WTC11 (cell line): ENCODE measurements at regions not wholly inside any gene's neighbourhood (a gene's known extent, or its start where the extent isn't known, plus 50 kb on each side); places are given as distances from the start of the nearest gene placed in this dataset.
A peak's percentile ranks its signal among the peaks of the same experiment; 100 is the strongest.

Experiments
- ATAC-seq: fragments of 200-7000 bp; cut with Tn5 transposase; 2 replicates; pipeline ENCODE4 v1.10.0; 2021; ENCODE audit warnings: mild to moderate bottlenecking, moderate library complexity
- CTCF ChIA-PET: fragments of 300-600 bp; sonication (Branson Sonifier 250); formaldehyde crosslinking; loops from one replicate; lab custom pipeline; 2021; ENCODE audit warnings: antibody characterized with exemption; lab: Charles Lee
- POLR2A ChIA-PET: fragments of 350-600 bp; sonication (Branson Sonifier 250); formaldehyde crosslinking; loops from one replicate; lab custom pipeline; 2021; ENCODE audit warnings: antibody characterized with exemption; lab: Charles Lee
- DNase-seq: peaks from one replicate; pipeline ENCODE4 v3.0.0; 2021; ENCODE audit warnings: low spot score
- H3K27ac Mint-ChIP-seq: 2 replicates; pipeline ENCODE4 v1.8.0; 2021; ENCODE audit warnings: mixed read lengths
- H3K27me3 Mint-ChIP-seq: 2 replicates; pipeline ENCODE4 v1.8.0; 2021; ENCODE audit warnings: low read depth, mild to moderate bottlenecking, moderate library complexity, mixed read lengths
- H3K36me3 Mint-ChIP-seq: 2 replicates; pipeline ENCODE4 v1.8.0; 2021; ENCODE audit warnings: mixed read lengths
- H3K4me1 Mint-ChIP-seq: 2 replicates; pipeline ENCODE4 v1.8.0; 2022; ENCODE audit warnings: mixed read lengths
- H3K4me3 Mint-ChIP-seq: 2 replicates; pipeline ENCODE4 v1.8.0; 2021; ENCODE audit warnings: mild to moderate bottlenecking, moderate library complexity, mixed read lengths
- H3K9me3 Mint-ChIP-seq: 2 replicates; pipeline ENCODE4 v1.8.0; 2021; ENCODE audit warnings: mixed read lengths
- FOXK1 ChIP-seq: sonication (generic); formaldehyde crosslinking; IDR thresholded peaks from 2 replicates; pipeline ENCODE4 v1.8.0; 2022; ENCODE audit warnings: mild to moderate bottlenecking, moderate library complexity, missing genetic modification reagents
- HMGA2 ChIP-seq: fragments of 250-450 bp; sonication (Bioruptor Pico); IDR thresholded peaks from 2 replicates; pipeline ENCODE4 v1.4.0; 2021; ENCODE audit warnings: mild to moderate bottlenecking, moderate library complexity
- JUN ChIP-seq: sonication (generic); formaldehyde crosslinking; IDR thresholded peaks from 2 replicates; pipeline ENCODE4 v1.8.0; 2023; ENCODE audit warnings: mild to moderate bottlenecking, missing genetic modification reagents
- MXD4 ChIP-seq: fragments of 250-450 bp; sonication (Bioruptor Pico); IDR thresholded peaks from 2 replicates; pipeline ENCODE4 v1.8.0; 2021; ENCODE audit warnings: mild to moderate bottlenecking, moderate library complexity, borderline replicate concordance
- PRRX2 ChIP-seq: fragments of 250-450 bp; sonication (Bioruptor Pico); IDR thresholded peaks from 2 replicates; pipeline ENCODE4 v1.8.0; 2021; ENCODE audit warnings: mild to moderate bottlenecking
- SOX15 ChIP-seq: fragments of 250-450 bp; sonication (Bioruptor Pico); IDR thresholded peaks from 2 replicates; pipeline ENCODE4 v1.9.0; 2021; ENCODE audit warnings: mild to moderate bottlenecking
- ZNF138 ChIP-seq: sonication (generic); formaldehyde crosslinking; conservative IDR thresholded peaks from 2 replicates; pipeline ENCODE4 v1.8.1; 2022; ENCODE audit warnings: mild to moderate bottlenecking, moderate library complexity, missing genetic modification reagents
- ZNF396 ChIP-seq: fragments of 250-450 bp; sonication (Bioruptor Pico); IDR thresholded peaks from 2 replicates; pipeline ENCODE4 v1.8.0; 2021; ENCODE audit warnings: mild to moderate bottlenecking, moderate library complexity, borderline replicate concordance
- TF ChIP-seq, protein P1 (sequence below): fragments of 250-450 bp; sonication (Bioruptor Pico); conservative IDR thresholded peaks from 2 replicates; pipeline ENCODE4 v1.9.0; 2021; ENCODE audit warnings: mild to moderate bottlenecking
- TF ChIP-seq, protein P2 (sequence below): sonication (generic); formaldehyde crosslinking; IDR thresholded peaks from 2 replicates; pipeline ENCODE4 v1.8.1; 2022; ENCODE audit warnings: missing genetic modification reagents, borderline replicate concordance
- TF ChIP-seq, protein P3 (sequence below): sonication (generic); formaldehyde crosslinking; IDR thresholded peaks from 2 replicates; pipeline ENCODE4 v1.8.1; 2023; ENCODE audit warnings: mild to moderate bottlenecking, missing genetic modification reagents, moderate library complexity
- TF ChIP-seq, protein P4 (sequence below): sonication (generic); formaldehyde crosslinking; IDR thresholded peaks from 2 replicates; pipeline ENCODE4 v1.8.0; 2023; ENCODE audit warnings: mild to moderate bottlenecking, missing genetic modification reagents
- TF ChIP-seq, protein P5 (sequence below): sonication (generic); formaldehyde crosslinking; IDR thresholded peaks from 2 replicates; pipeline ENCODE4 v1.8.1; 2023; ENCODE audit warnings: mild to moderate bottlenecking, missing genetic modification reagents, moderate library complexity
- TF ChIP-seq, protein P6 (sequence below): sonication (generic); formaldehyde crosslinking; IDR thresholded peaks from 2 replicates; pipeline ENCODE4 v1.8.0; 2022; ENCODE audit warnings: mild to moderate bottlenecking, missing genetic modification reagents
- TF ChIP-seq, protein P7 (sequence below): sonication (generic); formaldehyde crosslinking; IDR thresholded peaks from 2 replicates; pipeline ENCODE4 v1.8.1; 2023; ENCODE audit warnings: mild to moderate bottlenecking, missing genetic modification reagents

DNA sequence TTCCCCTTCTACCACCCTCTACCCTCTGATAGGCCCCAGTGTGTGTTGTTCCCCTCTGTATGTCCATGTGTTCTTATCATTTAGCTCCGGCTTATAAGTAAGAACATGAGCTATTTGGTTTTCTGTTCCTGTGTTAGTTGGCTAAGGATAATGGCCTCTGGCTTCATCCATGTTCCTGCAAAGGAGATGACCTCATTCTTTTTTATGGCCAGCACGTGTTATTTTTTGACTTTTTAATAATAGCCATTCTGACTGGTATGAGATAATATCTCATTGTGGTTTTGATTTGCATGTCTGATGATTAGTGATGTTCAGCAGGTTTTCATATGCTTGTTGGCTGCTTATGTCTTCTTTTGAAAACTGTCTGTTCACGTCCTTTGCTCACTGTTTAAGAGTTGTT is 63.1 kb upstream of the NPHP3 start:
- H3K4me1 Mint-ChIP-seq = peaks cover 16% of the 10 kb centered on the region
- no peak overlapping the region for H3K4me3 Mint-ChIP-seq
- H3K36me3 Mint-ChIP-seq = no peaks in the 10 kb centered on the region
- no peaks in the 10 kb centered on the region for H3K27me3 Mint-ChIP-seq
- DNase-seq = no peak
- POLR2A ChIA-PET = no interaction called here
- no peak for ATAC-seq
- H3K9me3 Mint-ChIP-seq = no peaks in the 10 kb centered on the region
- TF ChIP-seq FOXK1 (CRISPR knock-in tag) = no peak
- no peak for TF ChIP-seq ZNF138 (CRISPR knock-in tag)
- no peak for TF ChIP-seq ZNF396 (CRISPR knock-in tag)
- TF ChIP-seq, protein P1, sequence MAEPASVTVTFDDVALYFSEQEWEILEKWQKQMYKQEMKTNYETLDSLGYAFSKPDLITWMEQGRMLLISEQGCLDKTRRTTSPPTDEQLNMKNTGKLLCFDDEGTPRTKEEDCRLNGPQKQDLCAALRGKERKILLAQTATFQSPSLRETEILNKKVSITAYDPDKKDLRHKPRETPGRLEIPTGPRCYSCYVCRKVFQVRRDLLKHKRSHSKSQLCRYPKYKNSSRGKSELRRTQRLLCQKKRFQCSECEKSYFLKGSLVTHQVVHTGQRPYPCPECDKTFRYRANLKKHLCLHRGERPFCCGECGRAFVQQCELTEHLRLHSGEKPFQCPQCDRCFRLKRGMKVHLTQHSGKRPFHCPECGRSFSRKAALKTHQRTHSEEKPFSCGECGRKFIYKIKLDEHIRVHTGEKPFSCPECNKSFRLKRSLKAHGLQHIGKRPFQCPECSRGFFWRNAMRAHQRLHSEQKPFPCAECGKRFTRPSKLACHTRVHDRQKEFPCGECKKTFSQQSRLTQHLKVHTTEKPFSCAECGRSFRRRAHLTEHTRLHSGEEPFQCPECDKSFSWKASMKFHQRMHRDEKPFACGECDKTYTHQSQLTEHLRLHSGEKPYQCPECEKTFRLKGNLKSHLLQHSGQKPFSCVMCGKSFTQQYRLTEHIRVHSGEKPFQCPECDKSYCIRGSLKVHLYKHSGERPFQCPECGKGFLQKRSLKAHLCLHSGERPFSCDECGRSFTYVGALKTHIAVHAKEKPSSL (CRISPR knock-in tag) = no peak
- no peak for TF ChIP-seq JUN (CRISPR knock-in tag)
- TF ChIP-seq MXD4 (CRISPR knock-in tag) = no peak
- TF ChIP-seq HMGA2 = no peak
- no peak overlapping the region for H3K27ac Mint-ChIP-seq
- CTCF ChIA-PET = no interaction called here

DNA sequence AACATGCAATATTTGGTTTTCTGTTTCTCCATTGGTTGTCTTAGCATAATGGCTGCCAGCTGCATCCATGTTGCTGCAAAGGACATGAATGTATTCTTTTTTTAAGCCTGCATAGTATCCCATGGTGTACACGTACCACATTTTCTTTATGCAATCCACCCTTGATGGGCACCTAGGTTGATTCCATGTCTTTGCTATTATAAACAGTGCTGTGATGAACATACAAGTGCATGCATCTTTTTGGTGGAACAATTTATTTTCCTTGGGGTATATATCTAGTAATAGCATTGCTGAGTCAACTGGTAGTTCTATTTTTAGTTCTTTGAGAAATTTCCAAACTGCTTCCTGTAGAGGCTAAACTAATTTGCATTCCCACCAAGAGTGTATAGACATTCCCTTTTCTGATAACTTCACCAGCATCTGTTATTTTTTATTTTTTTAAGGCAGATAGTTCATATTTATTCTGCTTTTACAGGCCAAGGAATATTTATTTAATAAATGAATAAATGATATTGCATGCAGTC is 62.4 kb upstream of the NPHP3 start:
- DNase-seq = no peak
- H3K36me3 Mint-ChIP-seq = no peaks in the 10 kb centered on the region
- CTCF ChIA-PET = no interaction called here
- H3K4me1 Mint-ChIP-seq = peaks cover 18% of the 10 kb centered on the region
- H3K27me3 Mint-ChIP-seq = no peaks in the 10 kb centered on the region
- H3K9me3 Mint-ChIP-seq = no peaks in the 10 kb centered on the region
- no peak overlapping the region for H3K4me3 Mint-ChIP-seq
- ATAC-seq = no peak
- TF ChIP-seq, protein P2, sequence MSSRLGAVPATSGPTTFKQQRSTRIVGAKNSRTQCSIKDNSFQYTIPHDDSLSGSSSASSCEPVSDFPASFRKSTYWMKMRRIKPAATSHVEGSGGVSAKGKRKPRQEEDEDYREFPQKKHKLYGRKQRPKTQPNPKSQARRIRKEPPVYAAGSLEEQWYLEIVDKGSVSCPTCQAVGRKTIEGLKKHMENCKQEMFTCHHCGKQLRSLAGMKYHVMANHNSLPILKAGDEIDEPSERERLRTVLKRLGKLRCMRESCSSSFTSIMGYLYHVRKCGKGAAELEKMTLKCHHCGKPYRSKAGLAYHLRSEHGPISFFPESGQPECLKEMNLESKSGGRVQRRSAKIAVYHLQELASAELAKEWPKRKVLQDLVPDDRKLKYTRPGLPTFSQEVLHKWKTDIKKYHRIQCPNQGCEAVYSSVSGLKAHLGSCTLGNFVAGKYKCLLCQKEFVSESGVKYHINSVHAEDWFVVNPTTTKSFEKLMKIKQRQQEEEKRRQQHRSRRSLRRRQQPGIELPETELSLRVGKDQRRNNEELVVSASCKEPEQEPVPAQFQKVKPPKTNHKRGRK (CRISPR knock-in tag) = no peak
- TF ChIP-seq, protein P3, sequence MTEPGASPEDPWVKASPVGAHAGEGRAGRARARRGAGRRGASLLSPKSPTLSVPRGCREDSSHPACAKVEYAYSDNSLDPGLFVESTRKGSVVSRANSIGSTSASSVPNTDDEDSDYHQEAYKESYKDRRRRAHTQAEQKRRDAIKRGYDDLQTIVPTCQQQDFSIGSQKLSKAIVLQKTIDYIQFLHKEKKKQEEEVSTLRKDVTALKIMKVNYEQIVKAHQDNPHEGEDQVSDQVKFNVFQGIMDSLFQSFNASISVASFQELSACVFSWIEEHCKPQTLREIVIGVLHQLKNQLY (CRISPR knock-in tag) = no peak
- POLR2A ChIA-PET = no interaction called here
- no peak overlapping the region for H3K27ac Mint-ChIP-seq

DNA sequence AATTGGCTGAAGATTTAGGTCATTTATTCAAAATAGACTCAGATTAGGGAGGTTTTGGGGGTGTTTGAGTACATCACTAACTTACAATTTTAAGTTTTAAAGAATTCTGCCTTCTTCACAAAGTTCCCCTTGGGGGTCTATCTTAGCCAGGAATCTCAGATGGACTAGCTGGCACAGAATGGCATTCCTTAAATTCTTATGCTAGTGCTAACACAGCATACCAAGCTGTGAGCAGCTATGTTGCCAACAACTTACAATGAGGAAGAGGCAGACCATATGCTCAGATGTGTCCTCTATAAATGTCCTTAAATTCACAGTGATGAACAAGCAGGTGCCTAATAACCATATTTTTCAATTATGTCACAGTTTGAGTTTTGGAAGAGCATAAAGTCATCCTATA is 60.9 kb upstream of the NPHP3 start:
- no peak overlapping the region for H3K4me3 Mint-ChIP-seq
- POLR2A ChIA-PET = no interaction called here
- TF ChIP-seq SOX15 (CRISPR knock-in tag) = no peak
- TF ChIP-seq, all 79 proteins: peak for 0
- CTCF ChIA-PET = no interaction called here
- Mint-ChIP-seq H3K27me3 (no peaks in the 10 kb centered on the region), H3K36me3 (no peaks in the 10 kb centered on the region), H3K27ac (no peak overlapping the region), H3K9me3 (no peaks in the 10 kb centered on the region), H3K4me1 (peaks cover 18% of the 10 kb centered on the region)
- peak; percentile 99 for ATAC-seq
- DNase-seq = no peak

DNA sequence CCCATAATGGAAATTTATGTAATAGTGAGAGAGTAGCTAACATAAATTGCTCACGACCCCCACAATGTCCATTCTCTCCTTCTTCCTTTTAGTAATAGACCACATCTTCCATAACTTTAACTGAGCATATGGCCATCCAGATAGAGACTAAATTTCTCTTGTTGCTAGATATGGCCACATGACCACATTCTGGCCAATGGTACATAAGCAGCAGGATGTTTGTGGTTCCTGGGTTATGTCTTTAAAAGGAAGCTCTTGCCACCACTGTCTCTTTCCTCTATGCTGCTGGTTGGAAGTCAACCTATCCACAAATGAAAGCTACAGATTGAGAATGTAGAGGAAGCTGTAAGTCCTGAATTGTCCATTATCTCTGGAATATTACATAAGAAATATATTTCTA is 59.7 kb upstream of the NPHP3 start:
- POLR2A ChIA-PET = no interaction called here
- Mint-ChIP-seq H3K9me3 (no peaks in the 10 kb centered on the region), H3K4me3 (no peak overlapping the region), H3K27me3 (no peaks in the 10 kb centered on the region), H3K36me3 (no peaks in the 10 kb centered on the region), H3K27ac (no peak overlapping the region), H3K4me1 (peaks cover 18% of the 10 kb centered on the region)
- ATAC-seq = no peak
- CTCF ChIA-PET = no interaction called here
- DNase-seq = no peak
- TF ChIP-seq, protein P4, sequence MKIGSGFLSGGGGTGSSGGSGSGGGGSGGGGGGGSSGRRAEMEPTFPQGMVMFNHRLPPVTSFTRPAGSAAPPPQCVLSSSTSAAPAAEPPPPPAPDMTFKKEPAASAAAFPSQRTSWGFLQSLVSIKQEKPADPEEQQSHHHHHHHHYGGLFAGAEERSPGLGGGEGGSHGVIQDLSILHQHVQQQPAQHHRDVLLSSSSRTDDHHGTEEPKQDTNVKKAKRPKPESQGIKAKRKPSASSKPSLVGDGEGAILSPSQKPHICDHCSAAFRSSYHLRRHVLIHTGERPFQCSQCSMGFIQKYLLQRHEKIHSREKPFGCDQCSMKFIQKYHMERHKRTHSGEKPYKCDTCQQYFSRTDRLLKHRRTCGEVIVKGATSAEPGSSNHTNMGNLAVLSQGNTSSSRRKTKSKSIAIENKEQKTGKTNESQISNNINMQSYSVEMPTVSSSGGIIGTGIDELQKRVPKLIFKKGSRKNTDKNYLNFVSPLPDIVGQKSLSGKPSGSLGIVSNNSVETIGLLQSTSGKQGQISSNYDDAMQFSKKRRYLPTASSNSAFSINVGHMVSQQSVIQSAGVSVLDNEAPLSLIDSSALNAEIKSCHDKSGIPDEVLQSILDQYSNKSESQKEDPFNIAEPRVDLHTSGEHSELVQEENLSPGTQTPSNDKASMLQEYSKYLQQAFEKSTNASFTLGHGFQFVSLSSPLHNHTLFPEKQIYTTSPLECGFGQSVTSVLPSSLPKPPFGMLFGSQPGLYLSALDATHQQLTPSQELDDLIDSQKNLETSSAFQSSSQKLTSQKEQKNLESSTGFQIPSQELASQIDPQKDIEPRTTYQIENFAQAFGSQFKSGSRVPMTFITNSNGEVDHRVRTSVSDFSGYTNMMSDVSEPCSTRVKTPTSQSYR (CRISPR knock-in tag) = no peak
- no peak for TF ChIP-seq ZNF138 (CRISPR knock-in tag)
- TF ChIP-seq, protein P5, sequence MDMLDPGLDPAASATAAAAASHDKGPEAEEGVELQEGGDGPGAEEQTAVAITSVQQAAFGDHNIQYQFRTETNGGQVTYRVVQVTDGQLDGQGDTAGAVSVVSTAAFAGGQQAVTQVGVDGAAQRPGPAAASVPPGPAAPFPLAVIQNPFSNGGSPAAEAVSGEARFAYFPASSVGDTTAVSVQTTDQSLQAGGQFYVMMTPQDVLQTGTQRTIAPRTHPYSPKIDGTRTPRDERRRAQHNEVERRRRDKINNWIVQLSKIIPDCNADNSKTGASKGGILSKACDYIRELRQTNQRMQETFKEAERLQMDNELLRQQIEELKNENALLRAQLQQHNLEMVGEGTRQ (CRISPR knock-in tag) = no peak
- TF ChIP-seq ZNF396 (CRISPR knock-in tag) = no peak
- TF ChIP-seq PRRX2 (CRISPR knock-in tag) = no peak
- TF ChIP-seq, protein P6, sequence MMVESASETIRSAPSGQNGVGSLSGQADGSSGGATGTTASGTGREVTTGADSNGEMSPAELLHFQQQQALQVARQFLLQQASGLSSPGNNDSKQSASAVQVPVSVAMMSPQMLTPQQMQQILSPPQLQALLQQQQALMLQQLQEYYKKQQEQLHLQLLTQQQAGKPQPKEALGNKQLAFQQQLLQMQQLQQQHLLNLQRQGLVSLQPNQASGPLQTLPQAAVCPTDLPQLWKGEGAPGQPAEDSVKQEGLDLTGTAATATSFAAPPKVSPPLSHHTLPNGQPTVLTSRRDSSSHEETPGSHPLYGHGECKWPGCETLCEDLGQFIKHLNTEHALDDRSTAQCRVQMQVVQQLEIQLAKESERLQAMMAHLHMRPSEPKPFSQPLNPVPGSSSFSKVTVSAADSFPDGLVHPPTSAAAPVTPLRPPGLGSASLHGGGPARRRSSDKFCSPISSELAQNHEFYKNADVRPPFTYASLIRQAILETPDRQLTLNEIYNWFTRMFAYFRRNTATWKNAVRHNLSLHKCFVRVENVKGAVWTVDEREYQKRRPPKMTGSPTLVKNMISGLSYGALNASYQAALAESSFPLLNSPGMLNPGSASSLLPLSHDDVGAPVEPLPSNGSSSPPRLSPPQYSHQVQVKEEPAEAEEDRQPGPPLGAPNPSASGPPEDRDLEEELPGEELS (CRISPR knock-in tag) = no peak
- TF ChIP-seq, protein P7, sequence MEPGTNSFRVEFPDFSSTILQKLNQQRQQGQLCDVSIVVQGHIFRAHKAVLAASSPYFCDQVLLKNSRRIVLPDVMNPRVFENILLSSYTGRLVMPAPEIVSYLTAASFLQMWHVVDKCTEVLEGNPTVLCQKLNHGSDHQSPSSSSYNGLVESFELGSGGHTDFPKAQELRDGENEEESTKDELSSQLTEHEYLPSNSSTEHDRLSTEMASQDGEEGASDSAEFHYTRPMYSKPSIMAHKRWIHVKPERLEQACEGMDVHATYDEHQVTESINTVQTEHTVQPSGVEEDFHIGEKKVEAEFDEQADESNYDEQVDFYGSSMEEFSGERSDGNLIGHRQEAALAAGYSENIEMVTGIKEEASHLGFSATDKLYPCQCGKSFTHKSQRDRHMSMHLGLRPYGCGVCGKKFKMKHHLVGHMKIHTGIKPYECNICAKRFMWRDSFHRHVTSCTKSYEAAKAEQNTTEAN (CRISPR knock-in tag) = no peak
